ENCODE measurements at regions not wholly inside any gene's neighbourhood (a gene's known extent, or its start where the extent isn't known, plus 50 kb on each side); places are given as distances from the start of the nearest gene placed in this dataset.

DNA sequence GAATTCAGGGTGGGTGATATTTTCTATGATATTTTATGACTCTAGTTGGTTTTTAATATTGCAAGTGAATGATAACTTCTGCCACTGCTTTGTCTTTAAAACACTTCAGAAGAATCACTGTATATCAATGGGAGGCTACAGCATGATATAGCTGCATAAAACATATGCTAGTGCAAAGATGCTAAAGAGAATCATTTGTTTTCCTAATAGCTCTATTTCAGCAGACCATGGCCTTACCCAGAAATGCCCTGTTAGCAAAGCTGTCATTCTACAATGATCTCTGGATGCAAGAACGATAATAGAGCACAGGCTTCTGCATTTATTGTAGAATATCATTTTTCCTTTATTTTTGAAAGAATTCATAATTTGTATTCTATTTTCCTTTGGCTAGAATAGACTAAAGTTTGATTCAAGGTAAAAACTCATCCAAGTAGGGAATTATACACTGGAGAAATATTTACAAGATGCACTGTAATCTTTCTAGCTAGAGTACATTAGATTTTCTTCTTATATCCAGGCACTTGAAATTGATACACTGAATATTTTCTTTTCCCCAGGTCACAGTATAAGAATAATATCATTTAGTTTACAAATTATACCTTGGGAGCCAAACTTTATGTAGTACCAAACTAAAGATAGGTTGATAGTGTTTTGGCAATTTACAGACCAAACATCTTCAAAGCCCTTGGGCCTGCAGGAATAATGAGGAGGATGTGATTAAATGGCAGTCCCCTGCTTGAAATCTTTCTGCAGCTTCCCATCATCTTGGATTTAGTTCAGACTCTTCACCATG lies 252.6 kb upstream of the LINC00305 start:
- Histone ChIP-seq H3K27me3 (ENCODE audit: control insufficient read depth, extremely low read depth, insufficient read depth, low read length) (no peaks in the 10 kb centered on the region), H3K79me2 (ENCODE audit: control insufficient read depth, insufficient read depth, low read length) (no peaks in the 10 kb centered on the region), H4K20me1 (ENCODE audit: control insufficient read depth, extremely low read depth, insufficient read depth, low read length) (no peaks in the 10 kb centered on the region), H2AFZ (ENCODE audit: control insufficient read depth, low read length) (no peak overlapping the region), H3K27ac (ENCODE audit: control insufficient read depth, insufficient read depth, low read length) (no peak overlapping the region), H3K9me1 (ENCODE audit: control insufficient read depth, extremely low read depth, insufficient read depth, low read length) (no peaks in the 10 kb centered on the region), H3K36me3 (ENCODE audit: control insufficient read depth in 2 of 2, extremely low read depth in 1 of 2, insufficient read depth in 2 of 2, low read length in 2 of 2) (no peaks in the 10 kb centered on the region), H3K4me1 (ENCODE audit: control insufficient read depth, extremely low read depth, insufficient read depth, low read length) (no peaks in the 10 kb centered on the region), H3K9ac (ENCODE audit: control insufficient read depth, extremely low read depth, insufficient read depth, low read length) (no peak overlapping the region), H3K4me3 (ENCODE audit: control insufficient read depth in 2 of 3, extremely low read depth in 1 of 3, insufficient read depth in 2 of 3, low read depth in 1 of 3, low read length in 3 of 3) (no peak overlapping the region), H3K9me3 (ENCODE audit: control insufficient read depth, low read depth, low read length) (no peaks in the 10 kb centered on the region), H3K4me2 (ENCODE audit: control insufficient read depth, extremely low read depth, insufficient read depth, low read depth, low read length) (no peak overlapping the region)
- DNase-seq (ENCODE audit: low read depth, low spot score) (no peak), FAIRE-seq (no peak)
- dilution Hi-C loops (cut with MboI; ENCODE audit: extremely low pct_ligation_motif_present, low sequenced_read_pairs): no loop called here
- no peak for TF ChIP-seq EZH2 (IDR thresholded peaks at IDR 0.05; ENCODE audit: low read length)
- TF ChIP-seq, protein P1, sequence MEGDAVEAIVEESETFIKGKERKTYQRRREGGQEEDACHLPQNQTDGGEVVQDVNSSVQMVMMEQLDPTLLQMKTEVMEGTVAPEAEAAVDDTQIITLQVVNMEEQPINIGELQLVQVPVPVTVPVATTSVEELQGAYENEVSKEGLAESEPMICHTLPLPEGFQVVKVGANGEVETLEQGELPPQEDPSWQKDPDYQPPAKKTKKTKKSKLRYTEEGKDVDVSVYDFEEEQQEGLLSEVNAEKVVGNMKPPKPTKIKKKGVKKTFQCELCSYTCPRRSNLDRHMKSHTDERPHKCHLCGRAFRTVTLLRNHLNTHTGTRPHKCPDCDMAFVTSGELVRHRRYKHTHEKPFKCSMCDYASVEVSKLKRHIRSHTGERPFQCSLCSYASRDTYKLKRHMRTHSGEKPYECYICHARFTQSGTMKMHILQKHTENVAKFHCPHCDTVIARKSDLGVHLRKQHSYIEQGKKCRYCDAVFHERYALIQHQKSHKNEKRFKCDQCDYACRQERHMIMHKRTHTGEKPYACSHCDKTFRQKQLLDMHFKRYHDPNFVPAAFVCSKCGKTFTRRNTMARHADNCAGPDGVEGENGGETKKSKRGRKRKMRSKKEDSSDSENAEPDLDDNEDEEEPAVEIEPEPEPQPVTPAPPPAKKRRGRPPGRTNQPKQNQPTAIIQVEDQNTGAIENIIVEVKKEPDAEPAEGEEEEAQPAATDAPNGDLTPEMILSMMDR (optimal IDR thresholded peaks at IDR 0.05 in 1 of 3, IDR thresholded peaks at IDR 0.05 in 1 of 3, conservative IDR thresholded peaks at IDR 0.05 in 1 of 3; ENCODE audit: extremely low read depth in 1 of 3, insufficient read depth in 2 of 3, low read length in 3 of 3): no peak

- Histone ChIP-seq H3K27me3 (ENCODE audit: control insufficient read depth, extremely low read depth, insufficient read depth, low read length) (no peaks in the 10 kb centered on the region), H3K4me2 (ENCODE audit: control insufficient read depth, extremely low read depth, insufficient read depth, low read depth, low read length) (no peak overlapping the region), H3K36me3 (ENCODE audit: control insufficient read depth in 2 of 2, extremely low read depth in 1 of 2, insufficient read depth in 2 of 2, low read length in 2 of 2) (no peaks in the 10 kb centered on the region), H2AFZ (ENCODE audit: control insufficient read depth, low read length) (no peak overlapping the region), H3K4me1 (ENCODE audit: control insufficient read depth, extremely low read depth, insufficient read depth, low read length) (no peaks in the 10 kb centered on the region), H3K9ac (ENCODE audit: control insufficient read depth, extremely low read depth, insufficient read depth, low read length) (no peak overlapping the region), H3K4me3 (ENCODE audit: control insufficient read depth in 2 of 3, extremely low read depth in 1 of 3, insufficient read depth in 2 of 3, low read depth in 1 of 3, low read length in 3 of 3) (no peak overlapping the region), H3K79me2 (ENCODE audit: control insufficient read depth, insufficient read depth, low read length) (no peaks in the 10 kb centered on the region), H3K27ac (ENCODE audit: control insufficient read depth, insufficient read depth, low read length) (no peak overlapping the region), H4K20me1 (ENCODE audit: control insufficient read depth, extremely low read depth, insufficient read depth, low read length) (no peaks in the 10 kb centered on the region), H3K9me3 (ENCODE audit: control insufficient read depth, low read depth, low read length) (no peaks in the 10 kb centered on the region), H3K9me1 (ENCODE audit: control insufficient read depth, extremely low read depth, insufficient read depth, low read length) (no peaks in the 10 kb centered on the region)
- TF ChIP-seq, protein P1 (optimal IDR thresholded peaks at IDR 0.05 in 1 of 3, IDR thresholded peaks at IDR 0.05 in 1 of 3, conservative IDR thresholded peaks at IDR 0.05 in 1 of 3; ENCODE audit: extremely low read depth in 1 of 3, insufficient read depth in 2 of 3, low read length in 3 of 3): no peak
- TF ChIP-seq EZH2 (IDR thresholded peaks at IDR 0.05; ENCODE audit: low read length): no peak
- dilution Hi-C loops (cut with MboI; ENCODE audit: extremely low pct_ligation_motif_present, low sequenced_read_pairs): no loop called here
- no peak for FAIRE-seq
- no peak for DNase-seq (ENCODE audit: low read depth, low spot score)
Observed at GRCh38 chr18:64399566-64399965, 250.7 kb upstream of the LINC00305 start.

Data from keratinocyte (primary cell).